Mononuclear cell (primary cell): ENCODE measurements at regions not wholly inside any gene's neighbourhood (a gene's known extent, or its start where the extent isn't known, plus 50 kb on each side); places are given as distances from the start of the nearest gene placed in this dataset.

ENCODE experiments used
- H3K27me3 ChIP-seq: 2 replicates; pipeline ENCODE4 v1.6.0; 2011; ENCODE audit warnings: low read length, control low read depth; ENCODE audit not compliant: insufficient read depth
- H3K4me1 ChIP-seq: 2 replicates; pipeline ENCODE4 v1.5.1; 2011; ENCODE audit warnings: mild to moderate bottlenecking, low read length, control low read depth; ENCODE audit not compliant: insufficient read depth
- H3K4me3 ChIP-seq: 2 replicates; pipeline ENCODE4 v1.5.1; 2011; ENCODE audit warnings: mild to moderate bottlenecking, low read length, moderate library complexity
- H3K9me3 ChIP-seq: 2 replicates; pipeline ENCODE4 v1.5.1; 2011; ENCODE audit warnings: low read depth, mild to moderate bottlenecking, control low read depth, low read length

DNA sequence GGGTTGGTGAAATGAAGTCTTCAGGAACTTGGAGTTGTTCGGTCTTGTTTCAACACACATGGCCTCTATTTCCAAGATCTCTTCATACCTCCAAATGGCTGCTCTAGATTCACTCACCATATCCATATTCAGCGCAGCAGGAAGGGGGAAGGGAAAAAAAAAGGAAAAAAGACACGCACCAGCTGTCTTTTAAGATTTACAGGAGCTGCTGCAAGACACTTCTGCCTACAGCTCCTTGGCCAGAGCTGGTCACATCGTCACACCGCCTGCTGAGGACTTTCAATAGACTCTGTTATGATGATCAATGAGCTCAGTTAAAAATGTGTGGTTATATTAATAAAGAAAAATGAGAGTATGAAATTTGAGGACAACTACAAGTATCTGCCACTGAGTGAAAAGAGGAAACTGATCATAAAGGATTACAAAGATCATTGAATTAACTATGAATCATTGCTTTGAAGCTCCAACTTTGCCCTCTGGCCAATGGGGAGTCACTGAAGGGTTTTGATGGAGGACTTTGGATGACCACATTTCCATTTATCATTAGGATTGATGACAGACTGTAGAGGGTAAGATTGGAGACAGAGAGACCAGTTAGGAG lies 182.1 kb upstream of the HMGA2 start:
- no peak overlapping the region for H3K4me3 ChIP-seq
- no peaks in the 10 kb centered on the region for H3K4me1 ChIP-seq

DNA sequence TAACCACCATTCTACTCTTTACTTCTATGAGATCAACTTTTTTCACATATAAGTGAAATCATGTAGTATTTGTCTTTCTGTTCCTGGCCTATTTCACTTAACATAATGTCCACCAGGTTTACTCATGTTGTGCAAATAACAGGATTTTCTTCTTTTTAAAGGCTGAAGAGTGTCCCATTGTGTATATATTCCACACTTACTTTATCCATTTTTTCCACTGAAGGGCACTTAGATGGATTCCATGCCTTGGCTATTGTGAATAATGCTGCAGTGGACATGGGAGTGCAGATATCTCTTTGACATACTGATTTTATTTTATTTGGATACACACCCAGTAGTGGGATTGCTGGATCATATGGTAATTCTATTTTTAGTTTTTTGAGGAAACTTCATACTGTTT lies 181.1 kb upstream of the HMGA2 start:
- Histone ChIP-seq H3K27me3 (no peaks in the 10 kb centered on the region), H3K4me1 (no peaks in the 10 kb centered on the region), H3K4me3 (no peak overlapping the region), H3K9me3 (no peaks in the 10 kb centered on the region)

More for the DNA sequence above, 182.1 kb upstream of the HMGA2 start:
- Histone ChIP-seq H3K9me3 (no peaks in the 10 kb centered on the region), H3K27me3 (no peaks in the 10 kb centered on the region)

DNA sequence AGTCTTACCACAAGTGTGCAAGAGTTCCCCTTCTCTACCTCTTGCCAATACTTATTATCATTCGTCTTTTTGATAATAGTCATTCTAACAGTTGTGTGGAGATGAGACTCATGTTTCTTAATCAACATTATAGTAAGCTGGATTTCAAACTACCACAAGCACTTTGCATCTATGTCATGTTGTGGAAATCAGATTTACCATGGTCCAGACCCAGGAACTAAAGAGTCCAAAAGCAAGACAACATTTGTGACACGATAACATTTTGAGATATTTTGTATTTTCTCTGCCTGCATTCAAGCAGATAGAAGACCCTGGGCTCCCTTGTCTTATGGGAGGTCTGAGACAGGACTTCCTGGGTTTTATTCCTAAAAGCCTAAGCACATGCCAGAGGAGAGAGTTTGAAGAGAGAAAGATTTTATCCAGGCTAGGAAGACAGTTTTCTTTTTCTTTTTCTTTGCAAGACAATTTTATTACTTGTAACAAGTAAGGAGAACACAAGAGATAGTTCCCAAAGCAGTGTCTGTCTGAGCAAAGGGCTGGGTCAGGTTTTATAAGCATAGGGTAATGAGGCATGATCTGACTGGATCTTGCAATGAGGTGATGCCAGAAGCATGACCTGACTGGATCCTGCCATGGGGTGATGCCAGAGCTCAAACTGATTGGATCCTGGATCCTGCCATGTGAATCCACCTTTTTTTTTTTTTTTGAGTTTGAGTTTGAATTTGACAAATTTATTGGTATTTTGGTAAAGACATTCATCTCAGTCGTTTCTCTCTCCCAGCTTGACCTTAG lies 180.5 kb upstream of the HMGA2 start:
- no peaks in the 10 kb centered on the region for H3K9me3 ChIP-seq
- H3K4me3 ChIP-seq: no peak overlapping the region
- H3K4me1 ChIP-seq: no peaks in the 10 kb centered on the region
- H3K27me3 ChIP-seq: no peaks in the 10 kb centered on the region

DNA sequence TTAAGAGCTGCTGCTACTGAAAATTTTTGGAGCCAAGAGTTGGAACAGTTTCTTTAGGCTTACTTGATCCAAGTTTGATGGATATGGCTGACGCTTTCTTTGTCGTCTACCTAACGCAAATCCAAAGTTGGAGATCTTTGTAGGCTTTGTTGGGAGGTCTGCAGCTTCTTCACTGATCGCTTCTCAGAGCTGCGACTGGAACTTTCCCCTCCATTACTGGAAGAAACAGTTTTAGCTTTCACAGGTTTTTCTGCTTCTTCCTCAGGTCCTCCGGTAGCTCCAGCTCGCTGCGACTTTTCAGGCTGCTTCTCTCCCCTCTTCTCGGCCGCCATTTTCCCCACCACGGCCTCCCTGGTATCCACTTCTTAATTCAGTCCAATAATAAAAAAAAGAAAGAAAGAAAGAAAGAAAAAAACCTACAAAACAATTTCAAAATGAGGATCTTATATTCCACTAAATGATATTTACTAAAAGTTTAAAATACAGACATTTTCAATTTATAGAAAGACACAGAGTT lies 178.1 kb upstream of the HMGA2 start:
- Histone ChIP-seq H3K4me3 (no peak overlapping the region), H3K4me1 (no peaks in the 10 kb centered on the region), H3K27me3 (no peaks in the 10 kb centered on the region), H3K9me3 (no peaks in the 10 kb centered on the region)

DNA sequence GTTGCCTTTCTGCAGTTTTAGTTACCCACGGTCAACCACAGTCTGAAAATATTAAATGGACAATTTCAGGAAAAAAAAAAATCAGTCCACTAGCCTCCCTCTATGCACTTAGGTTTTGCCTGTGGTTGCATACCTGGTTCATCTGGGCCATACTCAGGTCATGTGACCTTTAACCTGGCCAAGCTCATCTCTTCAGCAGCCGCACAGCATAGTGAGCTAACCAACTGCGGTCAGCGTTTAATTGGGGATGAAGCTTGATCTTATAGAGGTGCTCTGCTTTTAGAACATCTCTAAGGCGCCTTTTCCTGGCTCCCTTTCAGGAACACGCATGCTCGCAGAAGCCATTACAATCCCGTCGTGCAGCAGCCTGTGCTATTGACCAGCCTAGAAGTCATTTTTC lies 177.2 kb upstream of the HMGA2 start:
- H3K4me1 ChIP-seq: no peaks in the 10 kb centered on the region
- no peaks in the 10 kb centered on the region for H3K9me3 ChIP-seq
- H3K27me3 ChIP-seq: no peaks in the 10 kb centered on the region
- no peak overlapping the region for H3K4me3 ChIP-seq

DNA sequence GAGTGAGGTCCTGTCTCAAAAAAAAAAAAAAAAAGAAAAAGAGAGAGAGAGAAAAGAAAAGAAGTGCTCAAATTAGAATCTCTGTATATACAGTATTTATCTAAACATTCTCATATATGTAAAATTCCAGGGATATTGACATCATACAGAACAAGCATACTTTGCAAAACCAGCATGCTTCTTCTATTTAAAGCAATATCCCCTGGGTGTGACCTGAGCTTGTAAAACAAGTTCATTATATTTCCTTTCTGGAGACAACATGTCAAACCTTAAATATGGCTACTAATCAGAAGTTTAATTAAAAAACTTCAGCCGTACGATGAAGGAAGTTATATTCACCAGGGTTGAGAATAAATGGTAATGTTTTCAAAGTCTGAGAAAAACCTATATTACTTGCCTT lies 175.8 kb upstream of the HMGA2 start:
- Histone ChIP-seq H3K27me3 (no peaks in the 10 kb centered on the region), H3K9me3 (no peaks in the 10 kb centered on the region), H3K4me1 (no peaks in the 10 kb centered on the region), H3K4me3 (no peak overlapping the region)

DNA sequence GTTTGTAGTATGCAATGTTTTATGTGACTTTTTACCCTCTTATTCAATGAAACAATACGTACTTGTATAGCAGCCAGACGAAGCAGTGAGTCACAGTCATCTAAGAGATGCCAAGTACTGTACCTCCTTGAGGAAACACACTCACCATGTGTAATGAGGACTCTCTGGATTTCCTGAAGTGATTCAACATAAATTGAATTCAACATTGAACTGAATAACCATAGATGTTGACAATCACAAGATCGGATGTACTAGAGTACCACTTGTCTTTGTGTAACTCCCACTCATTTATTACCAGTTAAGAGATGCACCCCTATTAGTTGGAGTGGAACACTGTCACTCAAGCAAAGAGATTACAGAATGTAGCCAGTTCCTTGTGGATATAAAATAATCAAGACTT lies 175.2 kb upstream of the HMGA2 start:
- Histone ChIP-seq H3K4me1 (no peaks in the 10 kb centered on the region), H3K27me3 (no peaks in the 10 kb centered on the region), H3K4me3 (no peak overlapping the region), H3K9me3 (no peaks in the 10 kb centered on the region)

DNA sequence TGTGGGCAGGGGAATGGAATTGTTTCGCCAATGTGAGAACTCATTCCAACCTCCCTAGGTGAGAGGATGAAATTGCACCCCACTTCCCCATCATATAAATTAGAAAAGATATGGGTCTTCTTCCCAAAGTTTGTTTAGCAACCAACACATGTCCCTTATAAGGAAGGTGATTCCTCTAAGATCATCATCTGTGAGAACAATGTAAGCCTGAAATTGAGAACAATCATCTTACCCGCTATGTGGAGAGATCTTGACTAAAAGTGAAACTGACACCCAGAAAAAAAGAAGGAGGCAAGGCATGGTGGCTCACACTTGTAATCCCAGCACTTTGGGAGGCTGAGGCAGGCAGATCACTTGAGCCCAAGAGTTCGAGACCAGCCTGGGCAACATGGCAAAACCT lies 173.2 kb upstream of the HMGA2 start:
- no peaks in the 10 kb centered on the region for H3K4me1 ChIP-seq
- H3K9me3 ChIP-seq: no peaks in the 10 kb centered on the region
- no peaks in the 10 kb centered on the region for H3K27me3 ChIP-seq
- no peak overlapping the region for H3K4me3 ChIP-seq

DNA sequence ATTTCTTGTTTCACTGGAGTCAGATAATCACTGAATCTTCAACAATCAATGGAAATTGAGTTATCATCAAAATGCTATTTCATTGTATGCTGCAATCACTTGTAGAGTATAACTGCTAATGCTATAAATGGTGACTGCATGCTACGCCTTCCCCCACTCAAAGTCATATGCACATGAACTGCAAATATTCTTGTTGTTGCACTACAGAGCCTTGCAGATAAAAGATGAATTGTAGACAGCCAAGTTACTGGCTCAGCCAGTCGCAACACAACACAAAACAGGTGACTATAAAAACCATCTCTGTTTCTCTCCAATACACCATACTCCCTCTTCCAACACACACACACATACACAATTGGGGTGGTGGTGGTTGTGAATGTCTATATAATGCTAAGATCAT lies 171.0 kb upstream of the HMGA2 start:
- H3K27me3 ChIP-seq: no peaks in the 10 kb centered on the region
- no peaks in the 10 kb centered on the region for H3K4me1 ChIP-seq
- no peaks in the 10 kb centered on the region for H3K9me3 ChIP-seq
- H3K4me3 ChIP-seq: no peak overlapping the region

DNA sequence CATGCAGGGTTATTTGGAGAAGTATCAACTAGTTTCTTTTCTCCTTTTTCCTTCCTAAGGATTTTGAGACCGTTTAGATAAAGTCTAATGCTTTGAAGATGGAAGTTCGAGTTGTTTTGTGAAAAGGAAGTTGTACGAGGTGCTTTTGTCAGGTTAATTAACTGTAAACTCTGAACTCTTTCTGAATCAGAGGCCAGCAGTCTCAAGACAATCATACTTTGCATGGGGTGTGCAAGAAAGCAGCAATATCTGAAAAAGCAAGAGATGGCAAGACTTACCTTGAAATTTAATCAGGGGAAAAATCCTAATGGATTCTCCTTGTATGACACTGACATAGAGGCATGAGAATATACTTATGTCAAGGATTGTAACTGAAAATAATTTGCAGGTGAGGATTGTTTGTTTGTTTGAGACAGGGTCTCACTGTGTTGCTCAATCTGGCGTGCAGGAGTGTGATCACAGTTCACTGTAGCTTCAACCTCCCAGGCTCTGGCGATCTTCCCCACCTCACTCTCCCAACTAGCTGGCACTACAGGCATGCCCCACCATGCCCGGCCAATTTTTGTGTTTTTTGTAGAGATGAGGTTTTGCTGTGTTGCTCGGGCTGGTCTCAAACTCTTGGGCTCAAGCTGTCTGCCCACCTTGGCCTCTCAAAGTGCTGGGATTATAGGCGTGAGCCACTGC lies 170.2 kb upstream of the HMGA2 start:
- no peaks in the 10 kb centered on the region for H3K4me1 ChIP-seq
- H3K27me3 ChIP-seq: no peaks in the 10 kb centered on the region
- H3K4me3 ChIP-seq: no peak overlapping the region
- H3K9me3 ChIP-seq: no peaks in the 10 kb centered on the region

DNA sequence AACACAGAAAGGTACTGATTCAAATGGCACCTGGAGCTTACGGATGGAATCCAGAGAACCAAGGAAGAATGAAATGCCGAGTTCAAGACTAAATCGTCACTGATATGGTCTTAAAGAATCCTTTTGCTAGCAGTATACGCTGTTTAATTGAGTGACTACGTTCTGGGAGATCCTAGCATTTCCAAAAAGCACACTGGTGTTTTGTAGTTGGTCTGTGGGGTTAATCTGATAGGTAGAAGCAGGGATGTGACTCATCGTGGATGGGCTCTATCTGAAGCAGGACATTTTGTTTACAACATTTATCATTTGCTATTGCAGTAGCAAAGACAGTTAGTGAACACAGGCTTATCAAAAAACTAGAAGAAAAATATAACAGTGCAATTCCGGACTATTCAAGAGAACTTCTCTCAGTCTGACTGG lies 169.2 kb upstream of the HMGA2 start:
- Histone ChIP-seq H3K4me1 (no peaks in the 10 kb centered on the region), H3K4me3 (no peak overlapping the region), H3K27me3 (no peaks in the 10 kb centered on the region), H3K9me3 (no peaks in the 10 kb centered on the region)

DNA sequence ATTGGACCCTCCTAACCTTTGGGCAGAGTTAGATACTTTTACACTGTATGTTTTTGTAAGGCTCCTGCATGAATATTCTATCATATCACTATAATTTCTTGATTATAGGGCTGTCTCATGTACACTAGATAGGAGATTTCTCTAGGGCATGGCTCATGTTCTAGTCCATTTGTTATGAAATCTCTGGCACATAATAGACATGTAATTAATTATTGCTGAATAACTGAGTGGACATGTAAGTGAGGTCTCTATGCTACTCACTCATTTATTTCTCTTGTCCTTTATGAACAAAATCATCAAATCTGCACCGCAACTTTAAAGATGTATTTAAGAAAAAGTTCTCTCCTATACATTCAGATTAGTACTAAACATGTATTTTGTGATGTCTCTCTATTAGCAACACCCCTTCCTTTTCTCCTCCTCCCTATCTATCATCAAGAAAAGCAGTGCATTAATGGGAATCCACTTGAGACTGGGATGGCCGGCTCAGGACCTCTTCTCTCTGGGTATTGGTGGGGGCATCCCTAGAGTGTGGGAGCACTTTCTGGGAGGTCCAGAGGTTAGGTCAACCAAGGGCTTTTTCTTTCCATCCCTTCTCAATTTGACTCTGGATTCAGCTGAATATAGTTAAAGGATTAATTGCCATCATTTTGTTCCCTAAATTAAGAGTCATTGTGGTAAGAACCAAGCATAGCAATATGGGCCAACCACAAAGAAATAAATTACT lies 168.0 kb upstream of the HMGA2 start:
- Histone ChIP-seq H3K4me1 (no peaks in the 10 kb centered on the region), H3K27me3 (no peaks in the 10 kb centered on the region), H3K9me3 (no peaks in the 10 kb centered on the region), H3K4me3 (no peak overlapping the region)

DNA sequence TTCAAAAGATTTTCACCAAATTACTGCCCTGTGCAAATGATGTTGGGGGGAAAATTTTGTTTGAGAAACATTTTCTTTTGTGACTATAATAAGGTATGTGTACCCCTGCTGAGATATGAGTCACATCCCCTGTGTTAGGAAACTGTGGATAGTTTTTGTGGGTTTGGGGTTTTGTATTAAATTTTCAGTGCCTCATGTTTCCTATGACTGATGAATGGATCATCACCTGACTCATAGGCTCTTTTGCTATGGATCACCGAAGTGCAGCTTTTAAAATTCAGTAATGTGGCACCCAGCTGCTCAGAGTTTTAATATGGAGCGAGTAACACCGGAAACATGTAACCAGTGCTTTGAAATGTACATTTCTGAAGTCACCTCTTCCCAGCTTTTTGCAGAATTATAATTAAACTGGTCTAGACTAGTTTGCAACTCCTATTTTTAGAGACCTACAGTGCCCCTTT lies 167.4 kb upstream of the HMGA2 start:
- no peaks in the 10 kb centered on the region for H3K4me1 ChIP-seq
- H3K27me3 ChIP-seq: no peaks in the 10 kb centered on the region
- no peak overlapping the region for H3K4me3 ChIP-seq
- no peaks in the 10 kb centered on the region for H3K9me3 ChIP-seq

- H3K27me3 ChIP-seq: no peaks in the 10 kb centered on the region
- H3K4me1 ChIP-seq: no peaks in the 10 kb centered on the region
- H3K9me3 ChIP-seq: no peaks in the 10 kb centered on the region
- H3K4me3 ChIP-seq: no peak overlapping the region
Observed at GRCh38 chr12:65657635-65658034, 166.6 kb upstream of the HMGA2 start.

GRCh38 chr12:65658360-65658759 lies 165.9 kb upstream of the HMGA2 start:
- no peaks in the 10 kb centered on the region for H3K9me3 ChIP-seq
- H3K4me3 ChIP-seq: no peak overlapping the region
- no peaks in the 10 kb centered on the region for H3K27me3 ChIP-seq
- no peaks in the 10 kb centered on the region for H3K4me1 ChIP-seq
